Esophagus muscularis mucosa (tissue), 4 donors: ENCODE measurements at regions not wholly inside any gene's neighbourhood (a gene's known extent, or its start where the extent isn't known, plus 50 kb on each side); places are given as distances from the start of the nearest gene placed in this dataset.

Source experiments
- DNase-seq: peaks from one replicate; pipeline ENCODE4 v3.0.0-alpha.2; 2017; ENCODE audit errors: extremely low spot score
- H3K27ac ChIP-seq, 4 donors: fragments of 200-600 bp; sonication (generic); replicated peaks in 1 of 4; 1 replicate in 3 of 4; 2 replicates in 1 of 4; pipeline ENCODE4 v1.5.1; 2016 to 2019; ENCODE audit warnings: mild to moderate bottlenecking in 1 of 4
- H3K27me3 ChIP-seq, 4 donors: fragments of 200-600 bp; sonication (generic); one replicate each; pipeline versions ENCODE4 v1.5.1 to v1.6.0; 2016 to 2019
- H3K36me3 ChIP-seq, 4 donors: fragments of 200-600 bp; sonication (generic); one replicate each; pipeline ENCODE4 v1.5.1; 2016 to 2019
- H3K4me1 ChIP-seq, 4 donors: fragments of 200-600 bp; sonication (generic); one replicate each; pipeline ENCODE4 v1.5.1; 2016 to 2019
- H3K4me3 ChIP-seq, 4 donors: fragments of 200-600 bp; sonication (generic); 1 replicate in 2 of 4; 2 replicates in 2 of 4; pipeline ENCODE4 v1.5.1; 2016 to 2019; ENCODE audit warnings: mild to moderate bottlenecking in 4 of 4, moderate library complexity in 1 of 4
- H3K9me3 ChIP-seq, 4 donors: fragments of 200-600 bp; sonication (generic); 1 replicate in 3 of 4; 2 replicates in 1 of 4; pipeline ENCODE4 v1.5.1; 2016 to 2019
- CTCF ChIP-seq, 3 experiments: fragments of 200-600 bp in 2 of 3; fragments of 450-650 bp in 1 of 3; sonication (generic) in 2 of 3; IDR thresholded peaks; one replicate each; pipeline ENCODE4 v1.5.1; 2017 to 2019; ENCODE audit warnings: antibody characterized with exemption in 3 of 3, mild to moderate bottlenecking in 2 of 3, moderate library complexity in 1 of 3
- EP300 ChIP-seq: sonication (generic); formaldehyde crosslinking; IDR thresholded peaks from one replicate; pipeline ENCODE4 v1.6.1; 2017; ENCODE audit warnings: antibody characterized with exemption
- POLR2A ChIP-seq: fragments of 450-650 bp; IDR thresholded peaks from one replicate; pipeline ENCODE4 v1.6.1; 2017; ENCODE audit warnings: antibody characterized with exemption, moderate library complexity, mild to moderate bottlenecking, low read depth
- POLR2AphosphoS5 ChIP-seq, 2 donors: sonication (generic); formaldehyde crosslinking; IDR thresholded peaks; one replicate each; pipeline ENCODE4 v1.6.1; 2017; ENCODE audit warnings: antibody characterized with exemption in 2 of 2
- WGBS: methylation state at CpG from one replicate; pipeline ENCODE4 v1.1.5; 2018; 5-methylcytosine and 5-hydroxymethylcytosine counted together
- intact Hi-C: fragments of 100-400 bp; cut with DNase I; formaldehyde crosslinking; loops from one replicate; pipeline ENCODE4 v1.15.1; 2023

DNA sequence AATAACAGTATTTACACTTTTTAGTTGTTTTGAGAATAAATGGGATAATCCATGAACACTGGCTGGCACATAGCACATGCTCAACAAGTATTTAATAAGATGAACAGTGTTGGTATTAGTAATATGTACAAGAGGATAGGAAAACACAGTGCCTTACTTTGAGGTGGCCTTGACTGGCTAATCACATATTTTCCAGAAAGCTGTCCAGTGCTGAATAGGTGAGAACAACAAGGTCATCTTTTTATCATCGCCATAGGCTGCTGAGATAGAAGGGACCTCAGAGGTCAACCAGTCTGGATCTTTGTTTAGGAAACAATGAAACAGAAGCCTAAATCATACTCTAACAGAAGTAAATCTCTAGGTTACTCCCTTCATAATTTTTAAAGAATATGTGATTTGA is 89.7 kb upstream of the BCL9 start:
- Histone ChIP-seq H3K27ac (no peak overlapping the region), H3K4me1 (no peaks in the 10 kb centered on the region), H3K36me3 (no peaks in the 10 kb centered on the region), H3K4me3 (no peak overlapping the region), H3K9me3 (peaks cover 0 to 10% (median 3%) of the 10 kb centered on the region in 4 donors), H3K27me3 (no peaks in the 10 kb centered on the region)
- WGBS: 90% methylated on average over 1 of the region's 1 CpG
- TF ChIP-seq POLR2A: no peak
- intact Hi-C loops: no loop called here
- DNase-seq: no peak

DNA sequence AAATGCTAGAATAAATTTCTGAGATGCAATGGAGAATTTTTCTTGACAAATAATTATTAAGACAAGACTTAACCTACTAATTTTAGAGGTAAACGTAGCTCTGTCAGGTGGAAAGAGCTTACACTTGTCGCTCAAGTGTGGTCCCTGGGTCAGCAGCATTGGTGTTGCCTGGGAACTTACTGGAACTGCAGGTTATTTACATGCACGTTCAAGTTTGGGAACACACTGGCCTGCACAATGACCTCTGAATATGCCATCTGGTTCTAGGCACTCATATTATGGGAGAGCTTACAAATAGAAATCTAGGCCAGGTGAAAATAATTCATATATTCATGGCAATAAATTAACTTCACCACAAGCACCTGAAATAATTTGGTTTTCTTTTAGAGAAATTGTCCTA is 88.5 kb upstream of the BCL9 start:
- 63% methylated on average over 3 of the region's 3 CpGs for WGBS
- no peak overlapping the region for H3K27ac ChIP-seq
- no peak for DNase-seq
- no peaks in the 10 kb centered on the region for H3K36me3 ChIP-seq
- intact Hi-C loops: no loop called here
- H3K9me3 ChIP-seq: peaks cover 0 to under 1% (median 0%) of the 10 kb centered on the region in 4 donors
- no peak overlapping the region for H3K4me3 ChIP-seq
- H3K27me3 ChIP-seq: no peaks in the 10 kb centered on the region
- H3K4me1 ChIP-seq: no peaks in the 10 kb centered on the region
- TF ChIP-seq POLR2A (no peak), EP300 (no peak), POLR2AphosphoS5 (IDR thresholded peaks at IDR 0.05) (no peak), CTCF (IDR thresholded peaks at IDR 0.05) (no peak)

DNA sequence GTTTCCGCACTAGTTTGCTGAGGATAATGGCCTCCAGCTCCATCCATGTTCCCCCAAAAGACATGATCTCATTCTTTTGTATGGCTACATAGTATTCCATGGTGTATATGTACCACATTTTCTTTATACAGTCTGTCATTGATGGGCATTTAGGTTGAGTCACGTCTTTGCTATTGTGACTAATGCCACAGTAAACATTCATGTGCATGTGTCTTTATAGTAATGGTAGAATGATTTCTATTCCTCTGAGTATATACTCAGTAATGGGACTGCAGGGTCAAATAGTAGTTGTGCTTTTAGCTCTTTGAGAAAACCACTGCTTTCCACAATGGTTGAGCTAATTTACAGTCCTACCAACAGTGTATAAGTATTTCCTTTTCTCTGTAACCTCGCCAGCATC is 78.3 kb upstream of the BCL9 start:
- Histone ChIP-seq H3K27me3 (no peaks in the 10 kb centered on the region), H3K4me1 (no peaks in the 10 kb centered on the region), H3K36me3 (no peaks in the 10 kb centered on the region), H3K9me3 (peaks cover 0 to 17% (median 4%) of the 10 kb centered on the region in 4 donors), H3K27ac (no peak overlapping the region), H3K4me3 (no peak overlapping the region)
- WGBS: 66% methylated on average over 3 of the region's 3 CpGs
- no peak for TF ChIP-seq EP300
- no peak for TF ChIP-seq POLR2AphosphoS5 (IDR thresholded peaks at IDR 0.05)
- TF ChIP-seq CTCF (IDR thresholded peaks at IDR 0.05): no peak
- TF ChIP-seq POLR2A: no peak
- no peak for DNase-seq
- intact Hi-C loops: no loop called here

GRCh38 chr1:147466543-147466942 is 74.8 kb upstream of the BCL9 start:
- H3K36me3 ChIP-seq: no peaks in the 10 kb centered on the region
- H3K27ac ChIP-seq: no peak overlapping the region
- H3K27me3 ChIP-seq: peaks cover 0 to 12% (median 0%) of the 10 kb centered on the region in 4 donors
- intact Hi-C loops: no loop called here
- no peak for DNase-seq
- H3K9me3 ChIP-seq: peaks cover 0 to 17% (median 4%) of the 10 kb centered on the region in 4 donors
- no peak overlapping the region for H3K4me3 ChIP-seq
- no peaks in the 10 kb centered on the region for H3K4me1 ChIP-seq
- WGBS: 44% methylated on average over 3 of the region's 3 CpGs
- no peak for TF ChIP-seq POLR2A
- TF ChIP-seq POLR2AphosphoS5 (IDR thresholded peaks at IDR 0.05): no peak
- TF ChIP-seq CTCF (IDR thresholded peaks at IDR 0.05): no peak
- no peak for TF ChIP-seq EP300

DNA sequence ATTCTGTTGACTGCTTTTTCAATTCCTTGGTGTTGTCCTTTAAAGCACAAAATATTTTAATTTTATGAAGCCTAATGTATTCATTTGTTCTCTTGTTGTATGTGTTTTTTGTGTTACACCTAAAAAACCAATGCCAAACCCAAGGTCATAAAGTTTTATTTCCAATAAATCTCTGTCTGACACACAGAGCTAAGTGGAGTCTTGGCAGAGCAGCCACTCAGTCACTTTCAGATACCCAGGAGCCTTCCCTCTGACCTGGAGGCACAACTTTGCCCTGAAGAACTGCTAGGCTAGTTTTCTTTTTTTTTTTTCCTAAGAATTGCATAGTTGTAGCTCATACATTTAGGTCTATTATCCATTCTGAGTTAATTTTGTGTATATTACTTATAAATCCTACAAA is 71.2 kb upstream of the BCL9 start:
- Histone ChIP-seq H3K4me1 (no peaks in the 10 kb centered on the region), H3K9me3 (peaks cover 0 to 12% (median 4%) of the 10 kb centered on the region in 4 donors), H3K27me3 (peaks cover 0 to 12% (median 0%) of the 10 kb centered on the region in 4 donors), H3K36me3 (no peaks in the 10 kb centered on the region), H3K27ac (no peak overlapping the region), H3K4me3 (no peak overlapping the region)
- intact Hi-C loops: no loop called here
- no peak for DNase-seq
- TF ChIP-seq POLR2A: no peak
- TF ChIP-seq CTCF (IDR thresholded peaks at IDR 0.05): no peak
- no peak for TF ChIP-seq POLR2AphosphoS5 (IDR thresholded peaks at IDR 0.05)
- no peak for TF ChIP-seq EP300
